ENCODE measurements at regions not wholly inside any gene's neighbourhood (a gene's known extent, or its start where the extent isn't known, plus 50 kb on each side); places are given as distances from the start of the nearest gene placed in this dataset.
"Not testable (repeated sequence)": the region's sequence is repeated elsewhere in the genome, so short reads cannot be mapped to it uniquely, and the experiment has no call there.

DNA sequence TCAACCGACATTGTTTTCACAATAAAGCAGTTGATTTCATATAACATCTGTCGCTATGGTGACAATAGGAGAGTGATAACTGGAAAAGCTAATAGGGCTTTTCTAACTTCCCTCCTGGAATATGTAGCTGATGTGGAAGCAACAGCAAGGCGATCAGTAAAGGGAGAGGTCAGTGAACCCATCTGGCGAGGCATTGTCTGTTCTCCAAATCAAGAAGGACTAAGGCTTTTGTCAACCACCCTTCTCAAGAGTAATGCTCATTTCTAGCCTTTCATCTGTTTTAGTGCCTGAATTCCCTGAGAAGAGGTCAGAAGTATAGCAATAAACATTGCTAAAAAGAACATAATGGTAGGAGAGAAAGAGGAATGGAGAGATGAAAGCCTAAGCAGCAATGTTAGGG is 201.3 kb downstream of the AKAP7 start:
- no peak for DNase-seq

DNA sequence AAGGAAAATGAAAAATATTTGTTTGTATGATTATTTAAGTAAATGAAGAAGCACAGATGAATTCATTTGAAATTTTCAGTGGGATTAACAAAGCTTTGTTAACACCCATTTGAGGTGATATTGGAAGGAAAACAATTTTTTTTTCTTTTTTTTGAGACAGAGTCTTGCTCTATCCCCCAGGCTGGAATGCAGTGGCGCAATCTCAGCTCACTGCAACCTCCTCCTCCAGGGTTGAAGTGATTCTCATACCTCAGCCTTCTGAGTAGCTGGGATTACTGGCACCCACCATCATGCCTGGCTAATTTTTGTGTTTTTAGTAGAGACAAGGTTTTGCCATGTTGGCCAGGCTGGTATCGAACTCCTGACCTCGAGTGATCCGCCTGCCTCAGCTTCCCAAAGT is 211.6 kb downstream of the AKAP7 start:
- not testable (repeated sequence) for DNase-seq

DNA sequence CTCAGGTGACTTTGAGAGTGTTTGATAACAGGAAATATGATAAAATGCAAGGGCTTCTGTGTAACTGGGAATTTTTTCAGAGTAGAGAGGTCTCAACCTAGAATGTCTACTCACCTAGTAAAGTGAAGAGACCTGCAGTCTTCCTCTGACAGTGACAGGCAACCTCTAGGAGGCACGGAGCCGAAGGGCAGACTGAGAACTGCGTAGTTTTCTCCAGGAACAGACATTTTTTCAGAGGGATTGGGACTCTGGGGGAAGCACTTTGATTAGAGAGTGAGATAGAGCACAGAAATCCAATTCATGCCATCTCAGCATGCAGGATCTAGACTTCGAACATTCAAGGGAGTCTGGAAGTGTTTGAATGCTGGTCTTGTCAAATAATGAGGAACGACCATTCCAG is 213.3 kb downstream of the AKAP7 start:
- no peak for DNase-seq

DNA sequence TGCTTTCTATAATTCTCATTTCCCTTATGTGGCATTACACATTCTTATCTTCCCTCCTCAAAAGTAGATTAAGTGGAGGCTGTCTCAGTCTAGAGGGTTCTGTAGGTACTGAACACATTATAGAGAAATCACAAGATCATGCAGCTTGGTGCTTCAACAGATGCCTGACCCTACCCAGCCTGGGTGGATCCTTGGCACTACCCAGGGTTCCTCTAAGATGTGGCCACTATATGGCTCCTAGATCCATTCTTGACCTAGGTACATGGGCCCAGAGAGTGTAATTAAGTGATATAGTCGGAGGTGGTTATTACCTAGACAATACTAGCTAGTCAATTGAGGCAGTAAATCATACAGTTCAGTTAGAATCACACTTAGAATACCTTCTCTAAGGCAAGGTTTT is 213.9 kb downstream of the AKAP7 start:
- no peak for DNase-seq

DNA sequence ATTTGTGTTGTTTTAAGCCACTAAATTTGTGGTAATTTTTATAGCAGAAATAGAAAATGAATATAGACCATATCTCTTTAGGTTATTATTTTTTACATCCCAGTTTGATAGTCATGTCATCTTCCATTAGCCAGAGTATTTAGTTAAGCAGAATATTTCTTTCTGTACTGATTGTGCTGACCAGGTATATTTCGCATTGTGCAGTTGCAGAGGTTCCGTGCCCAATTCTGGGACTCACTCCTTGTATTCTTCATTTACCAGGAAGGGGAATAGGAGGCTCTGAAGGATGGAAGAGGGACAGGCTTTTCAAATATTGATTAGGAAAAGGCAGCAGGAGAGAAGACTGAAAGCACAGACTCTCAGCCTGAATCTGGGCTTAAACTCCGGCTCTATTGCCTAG is 217.8 kb downstream of the AKAP7 start:
- DNase-seq = no peak

DNA sequence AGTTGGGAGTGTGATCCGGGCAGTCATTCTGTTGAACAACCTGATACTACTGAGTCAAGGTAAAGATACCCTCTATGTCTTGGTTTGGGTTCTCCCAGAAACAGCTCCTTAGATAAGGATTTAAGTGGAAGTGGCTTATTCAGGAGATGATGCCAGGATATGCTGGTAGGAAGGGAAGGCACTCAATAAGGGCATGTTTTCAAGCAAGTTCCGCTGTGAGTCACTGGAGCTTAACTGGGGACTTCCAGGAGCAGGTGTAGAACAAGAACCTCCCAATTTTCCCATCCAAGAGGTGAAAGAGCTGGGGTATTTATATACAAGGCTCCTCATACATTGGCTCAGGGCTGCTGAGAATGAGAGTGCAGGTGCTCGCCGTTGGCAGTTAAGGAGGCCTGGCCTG is 218.6 kb downstream of the AKAP7 start:
- no peak for DNase-seq

DNA sequence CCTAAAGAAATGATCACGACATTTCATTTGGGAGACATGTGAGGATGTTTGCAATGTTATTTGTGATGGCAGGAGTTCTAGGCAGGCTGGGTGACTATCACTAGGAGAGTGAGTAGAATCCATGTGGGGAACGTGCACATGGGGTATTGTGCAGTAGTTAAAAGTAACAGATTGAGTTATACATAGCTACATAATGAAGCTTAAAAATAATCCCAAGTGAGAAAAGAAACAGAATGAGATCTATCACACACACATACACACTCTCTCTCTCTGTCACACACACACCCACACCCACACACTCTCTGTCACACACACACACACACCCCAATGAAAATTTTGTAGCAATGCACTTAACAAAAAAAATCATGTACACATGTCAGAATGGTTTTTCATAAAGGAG is 218.7 kb upstream of the ARG1 start:
- no peak for DNase-seq

DNA sequence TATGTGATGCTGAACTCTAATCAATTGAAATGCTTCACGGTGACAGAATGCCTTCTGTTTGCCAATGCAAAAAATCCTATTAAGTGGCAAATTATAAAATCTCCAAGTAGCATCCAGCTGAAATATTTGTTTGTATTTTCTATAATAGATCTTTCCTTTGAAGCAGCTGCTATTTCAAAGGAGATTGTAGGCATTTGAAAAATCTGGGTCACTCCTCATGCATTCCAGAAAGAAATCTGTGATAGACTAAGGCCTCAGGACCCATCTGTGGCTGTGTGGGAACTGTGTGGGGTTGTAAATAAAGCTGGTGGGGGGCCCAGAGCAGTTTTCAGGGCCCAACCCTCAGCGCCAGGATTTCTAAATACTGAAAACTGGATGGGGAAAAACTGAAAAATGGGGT is 216.9 kb upstream of the ARG1 start:
- no peak for DNase-seq

DNA sequence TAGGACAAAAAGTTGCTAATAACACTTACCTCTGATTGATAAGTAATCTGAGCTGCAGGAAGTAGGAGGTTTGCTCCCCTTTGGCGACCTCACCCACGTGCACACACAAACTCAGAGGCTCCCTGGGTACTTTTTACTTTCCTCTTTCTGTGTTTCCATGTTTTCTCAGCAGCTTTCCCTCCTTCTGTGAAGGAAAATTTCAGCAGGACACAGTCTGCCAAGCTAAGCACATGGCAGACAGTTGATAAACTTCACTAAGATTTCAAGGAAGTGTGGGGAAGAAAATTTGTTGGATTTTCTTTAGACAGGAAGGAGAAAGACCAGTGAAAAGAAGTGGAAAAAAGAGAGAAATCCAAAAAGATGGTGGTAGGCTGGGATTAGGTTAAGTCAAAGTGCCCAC is 215.5 kb upstream of the ARG1 start:
- no peak for DNase-seq

DNA sequence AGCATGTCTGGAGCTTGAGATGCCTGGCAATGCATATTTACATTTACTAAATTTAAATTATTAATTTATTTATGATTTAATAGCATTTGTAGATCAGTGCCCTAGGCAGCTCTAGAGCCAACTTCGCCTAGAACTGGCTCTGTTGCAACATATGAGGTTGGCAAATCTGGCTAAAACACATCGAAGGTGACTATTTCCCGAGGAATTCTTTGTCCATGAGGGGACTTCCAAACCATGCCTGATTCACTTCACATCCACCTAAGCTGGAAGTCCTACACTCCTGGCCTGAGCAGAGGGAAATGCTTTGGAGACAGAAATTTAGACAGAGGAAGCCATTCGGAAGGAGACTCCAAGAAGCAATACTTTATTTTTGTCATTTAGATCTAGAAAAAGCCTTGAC is 211.0 kb upstream of the ARG1 start:
- no peak for DNase-seq

DNA sequence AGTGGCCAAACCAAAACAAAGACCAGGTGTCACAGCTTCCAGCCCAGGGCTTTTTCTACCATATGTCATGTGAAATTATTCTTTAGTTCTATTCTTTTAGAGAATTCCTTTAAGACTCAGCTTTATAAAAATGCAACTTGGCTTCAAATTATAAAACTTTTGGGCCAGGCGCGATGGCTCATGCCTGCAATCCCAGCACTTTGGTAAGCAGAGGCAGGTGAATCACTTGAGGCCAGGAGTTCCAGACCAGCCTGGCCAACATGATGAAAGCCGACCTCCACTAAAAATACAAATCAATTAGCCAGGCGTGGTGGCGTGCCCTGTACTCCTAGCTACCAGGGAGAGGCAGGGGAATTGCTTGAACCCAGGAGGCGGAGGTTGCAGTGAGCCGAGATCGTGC is 210.3 kb upstream of the ARG1 start:
- DNase-seq = no peak

DNA sequence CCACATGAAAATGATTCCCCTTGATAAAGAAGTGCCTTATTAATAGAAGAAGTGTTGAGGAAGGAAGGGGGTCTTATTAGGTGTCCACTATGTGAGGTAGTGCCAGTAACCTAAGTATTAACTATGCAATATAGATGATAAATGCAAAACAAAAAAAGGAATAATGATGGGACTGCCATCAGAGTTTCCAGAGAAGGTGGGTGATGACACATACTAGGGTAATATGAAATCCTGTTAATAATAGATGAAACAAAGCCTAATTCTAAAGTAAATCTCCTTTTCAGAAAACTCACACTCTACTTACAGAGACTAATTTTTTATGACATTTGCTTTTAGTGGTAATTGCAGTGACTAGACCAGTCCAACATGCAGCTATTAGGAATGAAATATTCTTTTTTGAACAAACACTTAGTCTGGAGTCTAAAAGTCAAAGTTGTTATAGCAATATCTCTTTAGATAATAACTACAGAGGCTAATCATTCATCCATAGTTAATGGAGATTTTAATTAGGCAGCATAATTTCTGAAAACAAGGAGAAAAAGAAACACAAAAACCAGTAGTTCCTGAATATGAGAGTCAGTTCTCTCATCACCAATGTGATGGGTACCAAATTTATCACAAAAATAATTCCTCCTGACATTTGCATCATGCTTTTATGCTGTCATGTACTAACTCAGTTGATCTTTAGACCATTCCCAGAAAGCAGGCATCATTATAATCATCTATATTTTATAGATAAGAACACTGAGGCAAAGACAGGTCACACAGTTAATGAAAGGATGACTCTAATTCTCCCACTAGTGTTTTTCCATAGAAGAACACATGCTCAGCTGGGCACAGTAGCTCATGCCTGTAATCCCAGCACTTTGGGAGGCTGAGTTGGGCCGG is 208.8 kb upstream of the ARG1 start:
- no peak for DNase-seq

DNA sequence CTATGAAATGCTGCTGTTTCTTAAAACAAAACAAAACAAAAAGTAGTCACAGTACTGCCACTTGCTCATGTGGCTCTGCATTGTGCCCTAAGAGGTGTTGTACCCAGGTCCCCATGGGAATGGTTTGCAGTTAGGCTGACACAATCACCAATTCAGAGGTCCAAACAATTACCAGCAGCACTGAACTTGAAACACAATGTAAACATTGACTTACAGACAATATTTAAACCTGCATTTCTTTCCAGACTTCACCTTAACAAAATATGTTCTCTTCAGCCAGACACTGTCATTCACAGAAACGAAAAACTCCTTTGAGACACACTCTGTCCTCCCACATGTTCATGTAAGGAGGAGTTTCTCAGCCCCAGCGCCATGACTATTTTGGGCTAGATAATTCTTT is 206.8 kb upstream of the ARG1 start:
- peak; percentile 40 for DNase-seq

DNA sequence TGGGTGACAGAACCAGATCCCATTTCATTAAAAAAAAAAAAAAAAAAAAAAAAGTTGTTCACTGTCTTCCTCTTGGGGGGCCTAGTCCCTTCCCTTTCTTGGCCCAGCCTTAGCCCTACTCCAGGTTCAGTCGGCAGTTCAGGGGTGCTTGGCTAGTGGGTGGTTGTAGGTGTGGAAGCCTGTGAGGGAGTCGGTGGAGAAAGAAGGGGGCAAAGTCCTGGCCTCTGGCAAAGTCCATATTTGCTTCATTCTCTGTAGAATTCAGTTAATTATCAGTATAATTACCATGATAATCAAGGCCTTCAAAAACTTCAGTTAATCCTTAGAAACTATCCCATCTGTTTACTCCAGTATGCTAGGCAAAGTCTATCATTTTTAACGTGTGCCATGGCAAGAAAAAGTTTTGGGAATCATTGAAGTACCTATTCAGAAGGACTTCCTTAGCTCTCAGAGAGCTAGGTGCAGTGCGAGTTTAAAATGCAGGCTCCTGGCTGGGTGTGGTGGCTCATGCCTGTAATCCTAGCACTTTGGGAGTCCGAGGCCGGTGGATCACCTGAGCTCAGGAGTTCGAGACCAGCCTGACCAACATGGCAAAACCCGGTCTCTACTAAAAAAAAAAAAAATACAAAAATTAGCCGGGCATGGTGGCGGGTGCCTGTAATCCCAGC is 205.7 kb upstream of the ARG1 start:
- peak; percentile 38 for DNase-seq

DNA sequence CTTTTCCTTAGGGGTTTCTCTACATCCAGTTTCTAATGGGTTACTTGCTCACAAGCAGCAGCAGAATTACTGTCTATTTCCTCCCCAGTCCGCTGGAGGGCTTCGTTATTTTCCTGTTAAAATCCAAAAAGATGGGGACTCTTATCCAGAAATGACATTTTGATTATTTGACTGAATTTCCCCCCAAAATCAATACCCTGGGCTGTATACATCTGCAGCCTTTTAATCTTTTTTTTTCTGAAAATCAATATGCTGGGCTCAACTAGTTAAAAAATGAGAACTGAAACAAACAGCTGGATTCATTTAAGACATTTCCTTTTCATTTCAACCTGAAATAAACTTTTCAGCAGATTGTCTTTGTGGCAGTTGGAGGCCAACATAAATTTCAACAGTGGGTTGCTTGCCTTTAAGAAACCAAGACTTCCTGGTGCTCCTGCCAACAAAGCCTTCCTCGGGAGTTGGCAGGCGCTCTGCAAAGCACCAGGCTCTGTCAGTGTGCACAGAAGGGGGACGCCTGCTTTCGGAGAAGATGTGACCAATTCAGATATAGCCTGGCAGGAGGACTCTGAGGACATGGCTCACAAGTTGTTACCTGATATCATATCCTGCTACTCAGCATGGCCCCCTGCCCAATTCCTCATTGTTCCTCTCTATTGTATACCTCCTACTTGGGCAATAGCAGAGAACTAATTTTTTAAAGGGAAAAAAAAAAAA is 204.7 kb upstream of the ARG1 start:
- peak; percentile 99 for DNase-seq

DNA sequence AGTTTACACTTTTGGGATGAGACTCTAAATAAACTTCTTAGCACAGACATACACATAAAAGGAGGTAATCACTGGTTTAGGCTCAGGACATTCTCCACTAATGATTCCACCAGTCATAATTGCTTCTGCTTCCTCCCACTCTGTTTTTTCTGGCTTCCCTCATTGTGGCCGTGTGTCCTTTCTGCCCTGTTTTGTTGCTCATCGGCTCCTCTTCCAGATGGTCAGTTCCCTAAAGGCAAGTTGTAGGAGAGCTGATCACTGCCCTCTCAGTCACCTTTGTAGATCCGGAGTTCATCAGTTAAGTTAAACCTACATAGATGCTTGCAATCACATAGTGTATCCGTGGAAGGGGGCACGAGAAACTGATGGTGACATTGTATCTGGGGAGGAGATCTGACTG is 200.5 kb upstream of the ARG1 start:
- DNase-seq = no peak

DNA sequence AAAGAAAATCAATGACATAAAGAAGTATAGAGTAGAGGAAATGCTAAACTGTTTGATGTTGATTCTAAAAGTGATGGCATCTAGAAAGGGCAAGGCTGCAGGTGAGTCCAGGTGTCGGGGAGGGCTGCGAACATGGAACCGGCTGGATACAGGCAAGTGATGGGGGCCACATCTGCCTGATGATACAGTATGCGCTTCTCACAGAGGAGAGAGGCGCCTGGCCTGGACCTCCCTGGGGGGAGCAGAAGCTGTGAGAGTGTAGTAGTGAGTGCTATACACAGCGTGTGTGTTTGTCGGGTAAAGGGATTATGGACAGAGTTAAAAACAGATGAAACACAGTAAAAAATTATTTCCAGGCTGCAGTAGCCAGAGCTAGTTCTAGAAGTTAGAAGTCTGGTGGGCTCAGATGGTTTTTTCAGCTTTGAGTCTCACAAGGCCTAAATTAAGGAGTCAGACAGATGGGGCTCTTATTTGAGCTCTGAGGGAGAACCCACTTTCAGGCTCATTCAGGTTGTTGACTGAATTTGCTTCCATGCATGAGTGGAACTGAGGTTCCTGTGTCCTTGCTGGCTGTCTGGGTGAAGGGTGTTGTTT is 195.8 kb upstream of the ARG1 start:
- DNase-seq = no peak

DNA sequence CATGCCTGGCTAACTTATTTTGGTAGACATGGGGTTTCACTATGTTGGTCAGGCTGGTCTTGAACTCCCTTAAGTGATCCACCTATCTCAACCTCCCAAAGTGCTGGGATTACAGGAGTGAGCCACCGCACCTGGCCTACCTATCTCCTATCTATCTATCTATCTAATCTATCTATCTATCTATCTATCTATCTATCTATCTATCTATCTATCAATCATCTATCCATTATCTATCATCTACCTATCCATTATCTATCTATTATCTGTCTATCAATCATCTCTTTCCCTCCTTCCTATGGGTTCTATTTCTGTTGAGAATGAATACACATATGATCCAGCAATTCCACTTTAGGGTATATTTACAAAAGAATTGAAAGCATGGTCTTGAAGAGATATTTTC is 194.2 kb upstream of the ARG1 start:
- no peak for DNase-seq

DNA sequence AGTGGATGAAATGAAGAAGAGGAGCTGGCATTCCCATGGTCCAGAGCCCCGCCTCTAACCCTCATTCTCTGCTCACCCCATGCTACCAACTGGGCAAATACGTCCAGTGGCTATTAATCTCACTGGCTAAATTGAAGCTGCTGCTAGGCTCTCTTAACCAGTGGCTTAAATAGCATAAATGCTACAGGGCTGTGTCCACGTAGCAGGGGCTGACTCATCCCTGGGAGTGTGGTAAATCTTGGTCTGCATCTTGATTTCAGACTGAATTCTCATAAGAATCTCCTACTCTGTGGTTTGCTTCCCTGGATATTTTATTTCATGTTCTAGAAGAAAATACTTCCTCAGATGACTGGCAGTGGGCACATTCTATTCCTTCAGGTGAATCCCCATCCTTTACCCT is 193.1 kb upstream of the ARG1 start:
- DNase-seq = peak; percentile 33

DNA sequence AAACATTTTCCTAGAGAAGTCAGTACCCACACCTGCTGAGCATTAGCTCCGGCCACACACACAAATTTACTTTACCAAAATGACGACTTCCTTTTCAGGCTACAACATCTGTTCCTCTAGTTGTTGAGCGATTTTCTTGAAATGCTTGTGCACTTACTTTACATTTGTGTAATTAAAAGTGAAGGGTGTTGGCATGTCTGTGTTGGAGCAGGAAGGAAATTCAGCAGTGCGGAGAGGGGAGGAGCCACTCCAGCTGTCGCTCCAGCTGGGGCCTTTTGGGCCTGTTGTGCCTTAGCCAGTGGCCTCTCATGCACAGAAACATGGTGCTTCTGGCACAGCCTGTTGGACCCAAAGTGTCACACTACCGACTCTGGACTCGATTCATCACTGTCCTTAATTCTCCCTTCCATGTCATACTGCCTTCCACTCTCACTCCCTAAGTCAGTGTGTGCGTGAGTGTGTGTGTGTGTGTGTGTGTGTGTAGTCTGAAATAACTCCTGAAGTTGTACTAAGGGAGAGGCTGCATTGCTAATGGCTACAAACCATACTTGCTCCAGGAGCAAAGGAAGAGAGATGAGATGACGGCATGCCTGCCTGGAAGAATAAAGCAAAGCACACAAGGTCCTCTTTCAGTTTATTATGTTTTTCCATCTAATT is 191.8 kb upstream of the ARG1 start:
- peak; percentile 89 for DNase-seq

DNA sequence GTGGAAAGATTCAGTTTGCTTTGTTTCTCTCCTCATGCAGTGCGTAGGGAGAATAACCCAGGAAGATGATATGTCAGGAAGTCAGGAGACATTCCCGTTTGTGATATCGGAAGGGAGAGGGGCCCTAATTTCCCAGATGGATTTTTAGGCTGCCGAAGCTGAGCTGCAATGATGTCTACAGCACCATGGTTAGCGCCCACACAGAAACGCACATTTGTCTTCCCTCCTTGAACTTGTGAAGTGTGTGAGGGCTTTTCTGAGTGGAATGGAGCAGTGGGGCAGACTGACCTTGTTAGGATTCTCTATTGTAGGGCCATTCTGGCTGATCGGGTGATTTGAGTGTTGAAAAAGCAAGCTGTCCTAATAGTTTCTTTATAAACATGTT is 191.3 kb upstream of the ARG1 start:
- peak; percentile 68 for DNase-seq

DNA sequence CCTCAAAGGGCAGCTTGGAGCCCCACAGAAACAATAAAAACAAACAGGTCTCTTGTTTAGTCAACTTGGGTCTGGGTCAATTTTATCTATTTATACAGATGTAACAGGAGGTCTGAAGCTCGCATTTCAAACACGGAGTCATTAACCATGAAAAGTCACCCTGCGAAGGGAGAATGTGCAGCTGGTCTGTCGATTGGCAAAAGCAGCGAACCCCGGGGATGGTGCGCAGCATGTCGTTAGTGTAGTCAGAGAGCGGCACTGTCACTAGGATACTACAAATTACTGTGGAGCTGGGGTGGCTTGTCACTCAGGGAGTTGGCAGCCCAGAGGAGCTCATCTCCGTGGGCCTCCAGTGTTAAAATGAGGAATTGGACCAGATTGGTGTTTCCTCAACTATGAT is 190.4 kb upstream of the ARG1 start:
- DNase-seq = peak; percentile 100

Measured in NCI-H146 (cell line).